ENCODE measurements at regions not wholly inside any gene's neighbourhood (a gene's known extent, or its start where the extent isn't known, plus 50 kb on each side); places are given as distances from the start of the nearest gene placed in this dataset.

GRCh38 chr6:111990214-111990613 lies 63.7 kb upstream of the CCN6 start:
- H3K4me3 ChIP-seq (ENCODE audit: low read depth, low read length), result no peak overlapping the region
- DNase-seq (ENCODE audit: low read depth), result no peak

GRCh38 chr6:111992851-111993250 lies 61.1 kb upstream of the CCN6 start:
- H3K4me3 ChIP-seq (ENCODE audit: low read depth, low read length), result no peak overlapping the region
- no peak for DNase-seq (ENCODE audit: low read depth)
- no peak for TF ChIP-seq CTCF (conservative IDR thresholded peaks at IDR 0.05; ENCODE audit: low read depth, low read length)

More at GRCh38 chr6:111990214-111990613, 63.7 kb upstream of the CCN6 start:
- TF ChIP-seq CTCF (conservative IDR thresholded peaks at IDR 0.05; ENCODE audit: low read depth, low read length), result no peak

- no peak overlapping the region for H3K4me3 ChIP-seq (ENCODE audit: low read depth, low read length)
- no peak for DNase-seq (ENCODE audit: low read depth)
- no peak for TF ChIP-seq CTCF (conservative IDR thresholded peaks at IDR 0.05; ENCODE audit: low read depth, low read length)
Observed at GRCh38 chr6:111993342-111993741, 60.6 kb upstream of the CCN6 start.

- no peak overlapping the region for H3K4me3 ChIP-seq (ENCODE audit: low read depth, low read length)
- TF ChIP-seq CTCF (conservative IDR thresholded peaks at IDR 0.05; ENCODE audit: low read depth, low read length), result no peak
Observed at GRCh38 chr6:111994791-111995190, 59.1 kb upstream of the CCN6 start.

GRCh38 chr6:111995404-111995803 lies 58.5 kb upstream of the CCN6 start:
- H3K4me3 ChIP-seq (ENCODE audit: low read depth, low read length), result no peak overlapping the region
- DNase-seq (ENCODE audit: low read depth), result no peak
- no peak for TF ChIP-seq CTCF (conservative IDR thresholded peaks at IDR 0.05; ENCODE audit: low read depth, low read length)

More at GRCh38 chr6:111994791-111995190, 59.1 kb upstream of the CCN6 start:
- no peak for DNase-seq (ENCODE audit: low read depth)

GRCh38 chr6:111996144-111996865 lies 57.6 kb upstream of the CCN6 start:
- no peak for TF ChIP-seq CTCF (conservative IDR thresholded peaks at IDR 0.05; ENCODE audit: low read depth, low read length)
- no peak overlapping the region for H3K4me3 ChIP-seq (ENCODE audit: low read depth, low read length)
- DNase-seq (ENCODE audit: low read depth), result no peak

All from epithelial cell of proximal tubule (primary cell).